ENCODE measurements at regions not wholly inside any gene's neighbourhood (a gene's known extent, or its start where the extent isn't known, plus 50 kb on each side); places are given as distances from the start of the nearest gene placed in this dataset.

DNA sequence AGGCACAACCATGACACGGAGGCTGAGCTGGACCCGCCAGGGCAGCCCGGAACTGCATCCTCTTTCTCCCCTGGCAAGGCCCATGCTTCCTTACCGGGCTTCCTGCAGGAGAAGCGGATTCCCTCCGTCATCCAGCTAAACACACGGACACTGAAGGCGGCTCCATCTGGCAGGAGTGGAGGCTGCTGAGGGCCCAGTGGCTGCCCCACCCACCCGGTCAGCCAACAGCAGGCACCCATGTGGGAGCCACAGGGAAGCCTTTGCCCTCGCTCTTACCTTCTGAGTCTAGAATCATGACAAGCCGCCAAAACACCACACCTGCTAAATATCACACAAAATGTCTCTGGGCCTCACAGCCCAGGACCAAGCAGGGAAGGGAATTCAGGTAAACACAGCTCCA, 321.6 kb upstream of the RNF32 start:
- Histone ChIP-seq H3K4me2 (ENCODE audit: low read length) (no peak overlapping the region), H3K36me3 (ENCODE audit: insufficient read depth, low read length) (no peaks in the 10 kb centered on the region), H3K27me3 (ENCODE audit: insufficient read depth, low read depth, low read length) (no peaks in the 10 kb centered on the region), H3K9me2 (ENCODE audit: insufficient read depth, low read length) (no peaks in the 10 kb centered on the region), H3K9ac (ENCODE audit: low read length) (no peak overlapping the region), H3K9me3 (ENCODE audit: low read length) (no peaks in the 10 kb centered on the region), H3K4me3 (ENCODE audit: low read length) (no peak overlapping the region), H3K27ac (ENCODE audit: low read length) (no peak overlapping the region), H3F3A (ENCODE audit: insufficient read depth, low read length, poor library complexity, severe bottlenecking) (no peaks in the 10 kb centered on the region), H2AFZ (ENCODE audit: low read depth, low read length) (no peak overlapping the region), H4K20me1 (ENCODE audit: insufficient read depth) (no peaks in the 10 kb centered on the region), H3K79me2 (replicated peaks; ENCODE audit: insufficient read depth, low read length) (no peaks in the 10 kb centered on the region)
- TF ChIP-seq TAF1 (IDR thresholded peaks at IDR 0.05; ENCODE audit: low read depth), result no peak
- TF ChIP-seq POLR2AphosphoS5 (IDR thresholded peaks at IDR 0.05), result no peak
- no peak for TF ChIP-seq RAD21 (conservative IDR thresholded peaks at IDR 0.05)
- TF ChIP-seq SMC3 (conservative IDR thresholded peaks at IDR 0.05; ENCODE audit: poor library complexity), result no peak
- no peak for TF ChIP-seq EZH2 (IDR thresholded peaks at IDR 0.05; ENCODE audit: borderline replicate concordance, insufficient read depth, low read length, poor library complexity, severe bottlenecking)
- no peak for TF ChIP-seq MXI1 (conservative IDR thresholded peaks at IDR 0.05; ENCODE audit: poor library complexity, severe bottlenecking)
- TF ChIP-seq EP300 (conservative IDR thresholded peaks at IDR 0.05; ENCODE audit: poor library complexity, severe bottlenecking), result no peak
- no peak for TF ChIP-seq REST (IDR thresholded peaks at IDR 0.05; ENCODE audit: borderline replicate concordance)
- TF ChIP-seq, protein P1, sequence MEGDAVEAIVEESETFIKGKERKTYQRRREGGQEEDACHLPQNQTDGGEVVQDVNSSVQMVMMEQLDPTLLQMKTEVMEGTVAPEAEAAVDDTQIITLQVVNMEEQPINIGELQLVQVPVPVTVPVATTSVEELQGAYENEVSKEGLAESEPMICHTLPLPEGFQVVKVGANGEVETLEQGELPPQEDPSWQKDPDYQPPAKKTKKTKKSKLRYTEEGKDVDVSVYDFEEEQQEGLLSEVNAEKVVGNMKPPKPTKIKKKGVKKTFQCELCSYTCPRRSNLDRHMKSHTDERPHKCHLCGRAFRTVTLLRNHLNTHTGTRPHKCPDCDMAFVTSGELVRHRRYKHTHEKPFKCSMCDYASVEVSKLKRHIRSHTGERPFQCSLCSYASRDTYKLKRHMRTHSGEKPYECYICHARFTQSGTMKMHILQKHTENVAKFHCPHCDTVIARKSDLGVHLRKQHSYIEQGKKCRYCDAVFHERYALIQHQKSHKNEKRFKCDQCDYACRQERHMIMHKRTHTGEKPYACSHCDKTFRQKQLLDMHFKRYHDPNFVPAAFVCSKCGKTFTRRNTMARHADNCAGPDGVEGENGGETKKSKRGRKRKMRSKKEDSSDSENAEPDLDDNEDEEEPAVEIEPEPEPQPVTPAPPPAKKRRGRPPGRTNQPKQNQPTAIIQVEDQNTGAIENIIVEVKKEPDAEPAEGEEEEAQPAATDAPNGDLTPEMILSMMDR (IDR thresholded peaks at IDR 0.05; ENCODE audit: poor library complexity, severe bottlenecking), result no peak

DNA sequence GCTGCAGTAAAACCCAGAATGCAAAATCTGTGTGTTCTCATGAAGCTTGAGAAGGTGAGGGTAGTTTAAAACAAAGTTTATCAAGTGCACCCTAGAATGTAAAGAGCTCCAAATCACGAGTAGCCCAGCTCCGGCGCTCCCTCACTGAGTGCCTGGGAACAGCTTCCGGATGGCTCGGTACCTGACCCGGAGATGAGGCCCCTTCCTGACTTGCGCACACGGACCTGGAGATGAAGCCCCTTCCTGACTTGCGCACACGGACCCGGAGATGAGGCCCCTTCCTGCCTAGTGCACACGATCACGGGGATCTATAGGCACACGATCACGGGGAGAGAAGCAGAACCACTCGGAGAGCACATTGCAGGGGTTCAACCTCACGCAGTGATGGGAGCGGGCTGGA, 322.1 kb upstream of the RNF32 start:
- TF ChIP-seq EP300 (conservative IDR thresholded peaks at IDR 0.05; ENCODE audit: poor library complexity, severe bottlenecking) (no peak), REST (IDR thresholded peaks at IDR 0.05; ENCODE audit: borderline replicate concordance) (no peak), RAD21 (conservative IDR thresholded peaks at IDR 0.05) (no peak), TAF1 (IDR thresholded peaks at IDR 0.05; ENCODE audit: low read depth) (no peak)
- TF ChIP-seq, protein P1 (IDR thresholded peaks at IDR 0.05; ENCODE audit: poor library complexity, severe bottlenecking), result no peak
- no peaks in the 10 kb centered on the region for H3K79me2 ChIP-seq (replicated peaks; ENCODE audit: insufficient read depth, low read length)
- no peaks in the 10 kb centered on the region for H3K9me3 ChIP-seq (ENCODE audit: low read length)
- H4K20me1 ChIP-seq (ENCODE audit: insufficient read depth), result no peaks in the 10 kb centered on the region
- no peaks in the 10 kb centered on the region for H3K9me2 ChIP-seq (ENCODE audit: insufficient read depth, low read length)
- no peak overlapping the region for H3K9ac ChIP-seq (ENCODE audit: low read length)
- H2AFZ ChIP-seq (ENCODE audit: low read depth, low read length), result no peak overlapping the region
- no peaks in the 10 kb centered on the region for H3K36me3 ChIP-seq (ENCODE audit: insufficient read depth, low read length)
- H3F3A ChIP-seq (ENCODE audit: insufficient read depth, low read length, poor library complexity, severe bottlenecking), result no peaks in the 10 kb centered on the region
- no peak overlapping the region for H3K4me2 ChIP-seq (ENCODE audit: low read length)
- no peak overlapping the region for H3K4me3 ChIP-seq (ENCODE audit: low read length)
- no peaks in the 10 kb centered on the region for H3K27me3 ChIP-seq (ENCODE audit: insufficient read depth, low read depth, low read length)
- no peak overlapping the region for H3K27ac ChIP-seq (ENCODE audit: low read length)

All from neural cell (in vitro differentiated cells).